Fibroblast of lung (primary cell): ENCODE measurements at regions not wholly inside any gene's neighbourhood (a gene's known extent, or its start where the extent isn't known, plus 50 kb on each side); places are given as distances from the start of the nearest gene placed in this dataset.

ENCODE experiments used
- DNase-seq, 2 donors: peaks; one replicate each; pipeline versions ENCODE4 v3.0.0 to v3.0.0-alpha.2; 2010; ENCODE audit warnings: low read depth in 2 of 2
- H2AFZ ChIP-seq: 2 replicates; pipeline ENCODE4 v1.5.1; 2012; ENCODE audit warnings: low read length, control low read depth, inconsistent platforms
- H3K27ac ChIP-seq: 2 replicates; pipeline ENCODE4 v1.5.1; 2011; ENCODE audit warnings: low read length, control low read depth; ENCODE audit not compliant: insufficient read depth
- H3K27me3 ChIP-seq: 2 replicates; pipeline ENCODE4 v1.5.1; 2011; ENCODE audit warnings: mild to moderate bottlenecking, low read length; ENCODE audit not compliant: control insufficient read depth, insufficient read depth
- H3K36me3 ChIP-seq: 2 replicates; pipeline ENCODE4 v1.5.1; 2011; ENCODE audit warnings: low read length; ENCODE audit not compliant: control insufficient read depth, insufficient read depth
- H3K4me1 ChIP-seq: 2 replicates; pipeline ENCODE4 v1.5.1; 2011; ENCODE audit warnings: low read length; ENCODE audit not compliant: control insufficient read depth, insufficient read depth; ENCODE audit errors: extremely low read depth
- H3K4me2 ChIP-seq: 2 replicates; pipeline ENCODE4 v1.5.1; 2011; ENCODE audit warnings: low read length, control low read depth; ENCODE audit not compliant: insufficient read depth; ENCODE audit errors: extremely low read depth
- H3K4me3 ChIP-seq, 4 experiments: fragments of 200-600 bp in 1 of 4; sonication (generic) in 1 of 4; replicated peaks in 1 of 4; 2 replicates each; pipeline ENCODE4 v1.5.1; 2011 to 2016; ENCODE audit warnings: low read length in 4 of 4, low read depth in 3 of 4, mild to moderate bottlenecking in 3 of 4, control low read depth in 2 of 4, inconsistent platforms in 1 of 4, mixed read lengths in 1 of 4; ENCODE audit not compliant: insufficient read depth in 1 of 4; ENCODE audit errors: control extremely low read depth in 1 of 4
- H3K79me2 ChIP-seq: 2 replicates; pipeline ENCODE4 v1.5.1; 2012; ENCODE audit warnings: mild to moderate bottlenecking, low read length, inconsistent platforms; ENCODE audit not compliant: control insufficient read depth, insufficient read depth
- H3K9ac ChIP-seq: 2 replicates; pipeline ENCODE4 v1.5.1; 2011; ENCODE audit warnings: mild to moderate bottlenecking, low read length, control low read depth; ENCODE audit not compliant: insufficient read depth
- H3K9me3 ChIP-seq: 2 replicates; pipeline ENCODE4 v1.5.1; 2012; ENCODE audit warnings: low read depth, low read length; ENCODE audit not compliant: control insufficient read depth, insufficient read depth
- H4K20me1 ChIP-seq: 2 replicates; pipeline ENCODE4 v1.5.1; 2011; ENCODE audit warnings: low read length; ENCODE audit not compliant: control insufficient read depth, insufficient read depth; ENCODE audit errors: extremely low read depth
- EZH2 ChIP-seq: IDR thresholded peaks from 2 replicates; pipeline ENCODE4 v1.5.1; 2012; ENCODE audit warnings: low read length, control low read depth, mild to moderate bottlenecking; ENCODE audit errors: missing control alignments
- TF ChIP-seq, protein P1 (sequence below), 2 donors: IDR thresholded peaks in 1 of 2; conservative IDR thresholded peaks in 1 of 2; 1 replicate in 1 of 2; 2 replicates in 1 of 2; pipeline ENCODE4 v1.5.1; 2011 to 2012; ENCODE audit warnings: low read length in 2 of 2, control low read depth in 1 of 2, inconsistent platforms in 1 of 2, low read depth in 1 of 2, mild to moderate bottlenecking in 1 of 2

GRCh38 chr2:88897715-88898114 is 206.2 kb downstream of the RPIA start:
- DNase-seq: no peak
- Histone ChIP-seq H3K27me3 (no peaks in the 10 kb centered on the region), H3K4me3 (no peak overlapping the region), H3K9me3 (no peaks in the 10 kb centered on the region), H3K4me2 (no peak overlapping the region), H3K9ac (no peak overlapping the region), H4K20me1 (no peaks in the 10 kb centered on the region), H3K4me1 (no peaks in the 10 kb centered on the region), H3K36me3 (no peaks in the 10 kb centered on the region), H2AFZ (no peak overlapping the region), H3K27ac (no peak overlapping the region), H3K79me2 (no peaks in the 10 kb centered on the region)
- TF ChIP-seq, protein P1, sequence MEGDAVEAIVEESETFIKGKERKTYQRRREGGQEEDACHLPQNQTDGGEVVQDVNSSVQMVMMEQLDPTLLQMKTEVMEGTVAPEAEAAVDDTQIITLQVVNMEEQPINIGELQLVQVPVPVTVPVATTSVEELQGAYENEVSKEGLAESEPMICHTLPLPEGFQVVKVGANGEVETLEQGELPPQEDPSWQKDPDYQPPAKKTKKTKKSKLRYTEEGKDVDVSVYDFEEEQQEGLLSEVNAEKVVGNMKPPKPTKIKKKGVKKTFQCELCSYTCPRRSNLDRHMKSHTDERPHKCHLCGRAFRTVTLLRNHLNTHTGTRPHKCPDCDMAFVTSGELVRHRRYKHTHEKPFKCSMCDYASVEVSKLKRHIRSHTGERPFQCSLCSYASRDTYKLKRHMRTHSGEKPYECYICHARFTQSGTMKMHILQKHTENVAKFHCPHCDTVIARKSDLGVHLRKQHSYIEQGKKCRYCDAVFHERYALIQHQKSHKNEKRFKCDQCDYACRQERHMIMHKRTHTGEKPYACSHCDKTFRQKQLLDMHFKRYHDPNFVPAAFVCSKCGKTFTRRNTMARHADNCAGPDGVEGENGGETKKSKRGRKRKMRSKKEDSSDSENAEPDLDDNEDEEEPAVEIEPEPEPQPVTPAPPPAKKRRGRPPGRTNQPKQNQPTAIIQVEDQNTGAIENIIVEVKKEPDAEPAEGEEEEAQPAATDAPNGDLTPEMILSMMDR (conservative IDR thresholded peaks at IDR 0.05 in 1 of 2, IDR thresholded peaks at IDR 0.05 in 1 of 2; ENCODE audit: low read depth in 1 of 2, low read length in 2 of 2): no peak
- no peak for TF ChIP-seq EZH2

- no peak overlapping the region for H3K4me3 ChIP-seq
- no peaks in the 10 kb centered on the region for H4K20me1 ChIP-seq
- no peaks in the 10 kb centered on the region for H3K36me3 ChIP-seq
- no peaks in the 10 kb centered on the region for H3K4me1 ChIP-seq
- H3K9me3 ChIP-seq: no peaks in the 10 kb centered on the region
- no peaks in the 10 kb centered on the region for H3K79me2 ChIP-seq
- H3K27ac ChIP-seq: no peak overlapping the region
- no peak overlapping the region for H3K9ac ChIP-seq
- no peak overlapping the region for H3K4me2 ChIP-seq
- H2AFZ ChIP-seq: no peak overlapping the region
- no peak for TF ChIP-seq EZH2
- TF ChIP-seq, protein P1 (conservative IDR thresholded peaks at IDR 0.05 in 1 of 2, IDR thresholded peaks at IDR 0.05 in 1 of 2; ENCODE audit: low read depth in 1 of 2, low read length in 2 of 2): peak; percentile 72 to 74
- no peaks in the 10 kb centered on the region for H3K27me3 ChIP-seq
- DNase-seq: peak; percentile 3 to 25
These were observed 212.4 kb downstream of the RPIA start for GRCh38 chr2:88903749-88904353.

- Histone ChIP-seq H3K9ac (no peak overlapping the region), H3K4me1 (no peaks in the 10 kb centered on the region), H3K79me2 (no peaks in the 10 kb centered on the region), H3K36me3 (no peaks in the 10 kb centered on the region), H2AFZ (no peak overlapping the region), H4K20me1 (no peaks in the 10 kb centered on the region), H3K27me3 (no peaks in the 10 kb centered on the region), H3K4me2 (no peak overlapping the region), H3K27ac (no peak overlapping the region), H3K9me3 (no peaks in the 10 kb centered on the region), H3K4me3 (no peak overlapping the region)
- DNase-seq: no peak
- no peak for TF ChIP-seq EZH2
- TF ChIP-seq, protein P1 (conservative IDR thresholded peaks at IDR 0.05 in 1 of 2, IDR thresholded peaks at IDR 0.05 in 1 of 2; ENCODE audit: low read depth in 1 of 2, low read length in 2 of 2): no peak
These were observed 221.8 kb downstream of the RPIA start for GRCh38 chr2:88913280-88913679.
